GM18868 (cell line): ENCODE measurements at regions not wholly inside any gene's neighbourhood (a gene's known extent, or its start where the extent isn't known, plus 50 kb on each side); places are given as distances from the start of the nearest gene placed in this dataset.
"Not testable (repeated sequence)": the region's sequence is repeated elsewhere in the genome, so short reads cannot be mapped to it uniquely, and the experiment has no call there.

Experiments used
- ATAC-seq: cut with Tn5 transposase; IDR thresholded peaks from one replicate; pipeline ENCODE4 v1.9.1; 2021; ENCODE audit warnings: mild to moderate bottlenecking, moderate library complexity; ENCODE audit not compliant: unreplicated experiment

- not testable (repeated sequence) for ATAC-seq
Measured at GRCh38 chr15:36047018-36047716, 501.2 kb upstream of the DPH6 start.

- no peak for ATAC-seq
Measured at GRCh38 chr15:36050899-36051298, 504.9 kb upstream of the DPH6 start.

GRCh38 chr15:36052641-36053040 lies 506.7 kb upstream of the DPH6 start:
- ATAC-seq, result not testable (repeated sequence)

GRCh38 chr15:36053746-36054145 lies 507.8 kb upstream of the DPH6 start:
- no peak for ATAC-seq

GRCh38 chr15:36059596-36059995 lies 513.6 kb upstream of the DPH6 start:
- no peak for ATAC-seq

GRCh38 chr15:36062357-36062756 lies 516.4 kb upstream of the DPH6 start:
- ATAC-seq, result no peak

- no peak for ATAC-seq
Measured at GRCh38 chr15:36066757-36067156, 512.7 kb upstream of the CDIN1 start.

- no peak for ATAC-seq
Measured at GRCh38 chr15:36067483-36068274, 511.7 kb upstream of the CDIN1 start.

GRCh38 chr15:36075333-36075732 lies 504.1 kb upstream of the CDIN1 start:
- ATAC-seq, result no peak

GRCh38 chr15:36079021-36079420 lies 500.4 kb upstream of the CDIN1 start:
- ATAC-seq, result no peak

GRCh38 chr15:36080759-36081158 lies 498.7 kb upstream of the CDIN1 start:
- no peak for ATAC-seq

GRCh38 chr15:36090286-36090946 lies 489.0 kb upstream of the CDIN1 start:
- ATAC-seq, result no peak

- no peak for ATAC-seq
Measured at GRCh38 chr15:36106640-36107335, 472.6 kb upstream of the CDIN1 start.

- ATAC-seq, result no peak
Measured at GRCh38 chr15:36108541-36108940, 470.9 kb upstream of the CDIN1 start.

GRCh38 chr15:36109943-36110658 lies 469.3 kb upstream of the CDIN1 start:
- ATAC-seq, result no peak

- ATAC-seq, result no peak
Measured at GRCh38 chr15:36110659-36110993, 468.8 kb upstream of the CDIN1 start.

- no peak for ATAC-seq
Measured at GRCh38 chr15:36117296-36117787, 462.1 kb upstream of the CDIN1 start.

GRCh38 chr15:36126194-36126593 lies 453.2 kb upstream of the CDIN1 start:
- ATAC-seq, result no peak

GRCh38 chr15:36130641-36131310 lies 448.6 kb upstream of the CDIN1 start:
- no peak for ATAC-seq

- ATAC-seq, result no peak
Measured at GRCh38 chr15:36133742-36134141, 445.7 kb upstream of the CDIN1 start.
